ENCODE measurements at regions not wholly inside any gene's neighbourhood (a gene's known extent, or its start where the extent isn't known, plus 50 kb on each side); places are given as distances from the start of the nearest gene placed in this dataset.

DNA sequence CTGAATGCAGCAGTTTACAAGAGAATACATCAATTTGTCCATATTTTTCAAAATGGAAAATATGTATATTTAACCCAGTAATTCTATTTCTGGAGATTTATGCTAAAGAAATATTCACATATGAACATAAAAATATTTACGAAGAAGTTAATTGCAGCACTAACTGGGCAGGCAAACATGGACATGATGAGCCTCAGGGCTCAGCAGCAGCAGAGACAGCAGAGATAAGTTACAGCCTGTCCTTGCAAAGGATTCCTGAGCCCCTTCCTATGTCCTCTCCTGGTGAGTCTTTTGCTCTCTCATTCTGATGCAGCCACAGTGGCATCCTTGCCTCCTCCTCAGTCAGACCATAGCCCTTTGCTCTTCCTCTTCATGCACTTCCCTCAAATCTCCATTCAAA lies 680.6 kb upstream of the CPEB2 start:
- no peak overlapping the region for H3K4me2 ChIP-seq (ENCODE audit: insufficient read depth, insufficient read length, low read length)
- H2BK12ac ChIP-seq (ENCODE audit: insufficient read length, low read depth, low read length) = no peak overlapping the region
- H3K36me3 Mint-ChIP-seq (ENCODE audit: insufficient read depth in 1 of 3, low read depth in 3 of 3) = peaks cover 0 to 3% (median 0%) of the 10 kb centered on the region in 3 experiments; a peak in 3 of 7 replicates
- no peak overlapping the region for H3K27ac Mint-ChIP-seq
- H4K91ac ChIP-seq (ENCODE audit: insufficient read length, low read depth, low read length) = no peak overlapping the region
- H2BK120ac ChIP-seq (ENCODE audit: low read depth, low read length, poor library complexity, severe bottlenecking) = no peak overlapping the region
- no peak overlapping the region for H2BK15ac ChIP-seq (ENCODE audit: low read depth, low read length)
- H4K5ac ChIP-seq (ENCODE audit: insufficient read length, low read depth, low read length) = no peak overlapping the region
- H4K20me1 ChIP-seq (ENCODE audit: control insufficient read depth, insufficient read depth, insufficient read length) = no peaks in the 10 kb centered on the region
- H2BK20ac ChIP-seq (ENCODE audit: low read depth, low read length, poor library complexity, severe bottlenecking) = no peak overlapping the region
- H3K14ac ChIP-seq (ENCODE audit: insufficient read depth, low read length) = no peak overlapping the region
- H3K4ac ChIP-seq (ENCODE audit: low read depth, low read length) = no peak overlapping the region
- no peaks in the 10 kb centered on the region for H3K27me3 ChIP-seq (ENCODE audit: insufficient read depth, low read length)
- H3K9ac ChIP-seq (ENCODE audit: extremely low read depth, insufficient read length, low read length) = no peak overlapping the region
- no peaks in the 10 kb centered on the region for H3K79me2 ChIP-seq (ENCODE audit: insufficient read depth, low read length)
- H3K27ac ChIP-seq (ENCODE audit: insufficient read length, low read depth, low read length) = no peak overlapping the region
- no peaks in the 10 kb centered on the region for H3K27me3 Mint-ChIP-seq (ENCODE audit: low read depth)
- WGBS (ENCODE audit: extremely low coverage, insufficient read length, low lambda C conversion rate) = no CpG with 5 or more reads among the region's 1 CpG
- no peak overlapping the region for H3K18ac ChIP-seq (ENCODE audit: insufficient read length, low read depth, low read length)
- no peak overlapping the region for H3K4me3 Mint-ChIP-seq
- H3K4me1 ChIP-seq (ENCODE audit: insufficient read depth, low read length) = peaks cover 5% of the 10 kb centered on the region; the same call in 1 of the 2 replicates
- H3K79me1 ChIP-seq (ENCODE audit: insufficient read depth, low read depth, low read length, poor library complexity, severe bottlenecking) = no peaks in the 10 kb centered on the region
- H3T11ph ChIP-seq (ENCODE audit: low read length) = no peak overlapping the region
- peaks cover 3 to 9% of the 10 kb centered on the region in 2 experiments; a peak in 2 of 4 replicates for H3K4me1 Mint-ChIP-seq
- no peak overlapping the region for H3K56ac ChIP-seq (ENCODE audit: insufficient read length, low read depth, low read length)
- no peaks in the 10 kb centered on the region for H3K23me2 ChIP-seq (ENCODE audit: insufficient read length, low read depth, low read length, poor library complexity, severe bottlenecking)
- H3K23ac ChIP-seq (ENCODE audit: insufficient read length, low read depth, low read length) = no peak overlapping the region
- H3K9me3 Mint-ChIP-seq = peaks cover 3 to 5% of the 10 kb centered on the region in 2 experiments; a peak in 3 of 5 replicates
- no peak overlapping the region for H2BK5ac ChIP-seq (ENCODE audit: insufficient read length, low read length)
- TF ChIP-seq, protein P1, sequence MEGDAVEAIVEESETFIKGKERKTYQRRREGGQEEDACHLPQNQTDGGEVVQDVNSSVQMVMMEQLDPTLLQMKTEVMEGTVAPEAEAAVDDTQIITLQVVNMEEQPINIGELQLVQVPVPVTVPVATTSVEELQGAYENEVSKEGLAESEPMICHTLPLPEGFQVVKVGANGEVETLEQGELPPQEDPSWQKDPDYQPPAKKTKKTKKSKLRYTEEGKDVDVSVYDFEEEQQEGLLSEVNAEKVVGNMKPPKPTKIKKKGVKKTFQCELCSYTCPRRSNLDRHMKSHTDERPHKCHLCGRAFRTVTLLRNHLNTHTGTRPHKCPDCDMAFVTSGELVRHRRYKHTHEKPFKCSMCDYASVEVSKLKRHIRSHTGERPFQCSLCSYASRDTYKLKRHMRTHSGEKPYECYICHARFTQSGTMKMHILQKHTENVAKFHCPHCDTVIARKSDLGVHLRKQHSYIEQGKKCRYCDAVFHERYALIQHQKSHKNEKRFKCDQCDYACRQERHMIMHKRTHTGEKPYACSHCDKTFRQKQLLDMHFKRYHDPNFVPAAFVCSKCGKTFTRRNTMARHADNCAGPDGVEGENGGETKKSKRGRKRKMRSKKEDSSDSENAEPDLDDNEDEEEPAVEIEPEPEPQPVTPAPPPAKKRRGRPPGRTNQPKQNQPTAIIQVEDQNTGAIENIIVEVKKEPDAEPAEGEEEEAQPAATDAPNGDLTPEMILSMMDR (conservative IDR thresholded peaks at IDR 0.05) = no peak
- H3K9me3 ChIP-seq (ENCODE audit: control insufficient read depth, low read depth, low read length) = no peaks in the 10 kb centered on the region
- DNase-seq = no peak
- H4K8ac ChIP-seq (replicated peaks; ENCODE audit: insufficient read length, low read depth, low read length) = no peak overlapping the region
- H2AFZ ChIP-seq (ENCODE audit: low read length) = no peak overlapping the region
- H2AK5ac ChIP-seq (ENCODE audit: insufficient read length, low read length) = no peak overlapping the region

Measured in H9 (cell line).